Uterus (tissue), 3 donors: ENCODE measurements at regions not wholly inside any gene's neighbourhood (a gene's known extent, or its start where the extent isn't known, plus 50 kb on each side); places are given as distances from the start of the nearest gene placed in this dataset.

Experiments used
- DNase-seq, 2 donors: peaks; one replicate each; pipeline ENCODE4 v3.0.0-alpha.2; 2019 to 2020
- H3K27ac ChIP-seq, 2 donors: fragments of 200-600 bp; sonication (generic); 1 replicate in 1 of 2; 2 replicates in 1 of 2; pipeline ENCODE4 v1.5.1; 2016 to 2018
- H3K27me3 ChIP-seq, 2 donors: fragments of 200-600 bp; sonication (generic); one replicate each; pipeline ENCODE4 v1.5.1; 2018 to 2019; ENCODE audit warnings: control low read depth in 1 of 2
- H3K36me3 ChIP-seq, 2 donors: fragments of 200-600 bp; sonication (generic); one replicate each; pipeline ENCODE4 v1.5.1; 2019; ENCODE audit warnings: control low read depth in 1 of 2
- H3K4me1 ChIP-seq, 2 donors: fragments of 200-600 bp; sonication (generic); one replicate each; pipeline ENCODE4 v1.5.1; 2018 to 2019; ENCODE audit warnings: control low read depth in 1 of 2
- H3K4me3 ChIP-seq, 2 donors: fragments of 200-600 bp; sonication (generic); 1 replicate in 1 of 2; 2 replicates in 1 of 2; pipeline ENCODE4 v1.5.1; 2018 to 2019; ENCODE audit warnings: mild to moderate bottlenecking in 1 of 2
- H3K9me3 ChIP-seq, 2 donors: fragments of 200-600 bp; sonication (generic); one replicate each; pipeline ENCODE4 v1.5.1; 2019; ENCODE audit warnings: control low read depth in 1 of 2
- CTCF ChIP-seq, 4 experiments: fragments of 200-600 bp in 2 of 4; fragments of 450-650 bp in 2 of 4; sonication (generic) in 2 of 4; IDR thresholded peaks; one replicate each; pipeline ENCODE4 v1.5.1; 2016 to 2019; ENCODE audit warnings: antibody characterized with exemption in 4 of 4, mild to moderate bottlenecking in 2 of 4, moderate library complexity in 1 of 4
- POLR2A ChIP-seq, 2 donors: fragments of 450-650 bp; IDR thresholded peaks; one replicate each; pipeline ENCODE4 v1.6.1; 2016; ENCODE audit warnings: antibody characterized with exemption in 2 of 2, mild to moderate bottlenecking in 1 of 2, moderate library complexity in 1 of 2
- intact Hi-C: fragments of 100-400 bp; cut with DNase I; formaldehyde crosslinking; loops from one replicate; pipeline ENCODE4 v1.15.1; 2023; ENCODE audit warnings: low total_unique reads
- donor health status: DM: yes; HTN: yes; CAD: no.

- Histone ChIP-seq H3K27ac (no peak overlapping the region), H3K36me3 (no peaks in the 10 kb centered on the region), H3K4me3 (no peak overlapping the region), H3K4me1 (no peaks in the 10 kb centered on the region), H3K27me3 (no peaks in the 10 kb centered on the region), H3K9me3 (no peaks in the 10 kb centered on the region)
- intact Hi-C loops, result no loop called here
- DNase-seq, result no peak
- TF ChIP-seq POLR2A (IDR thresholded peaks at IDR 0.05), result no peak
These were observed 80.4 kb upstream of the ZBTB20 start for GRCh38 chr3:115227461-115227860.

- Histone ChIP-seq H3K36me3 (no peaks in the 10 kb centered on the region), H3K4me3 (no peak overlapping the region), H3K27me3 (no peaks in the 10 kb centered on the region), H3K4me1 (no peaks in the 10 kb centered on the region), H3K9me3 (no peaks in the 10 kb centered on the region), H3K27ac (no peak overlapping the region)
- no peak for DNase-seq
- TF ChIP-seq CTCF (IDR thresholded peaks at IDR 0.05) (no peak), POLR2A (IDR thresholded peaks at IDR 0.05) (no peak)
- intact Hi-C loops, result no loop called here
These were observed 81.2 kb upstream of the ZBTB20 start for GRCh38 chr3:115228266-115228665.

GRCh38 chr3:115232167-115232566, 85.1 kb upstream of the ZBTB20 start:
- H3K4me1 ChIP-seq, result no peaks in the 10 kb centered on the region
- no peak overlapping the region for H3K4me3 ChIP-seq
- TF ChIP-seq POLR2A (IDR thresholded peaks at IDR 0.05) (no peak), CTCF (IDR thresholded peaks at IDR 0.05) (no peak)
- H3K27ac ChIP-seq, result no peak overlapping the region
- H3K36me3 ChIP-seq, result no peaks in the 10 kb centered on the region
- no peak for DNase-seq
- intact Hi-C loops, result no loop called here
- no peaks in the 10 kb centered on the region for H3K27me3 ChIP-seq
- H3K9me3 ChIP-seq, result no peaks in the 10 kb centered on the region

- no peaks in the 10 kb centered on the region for H3K9me3 ChIP-seq
- no peak overlapping the region for H3K27ac ChIP-seq
- H3K4me3 ChIP-seq, result no peak overlapping the region
- no peaks in the 10 kb centered on the region for H3K27me3 ChIP-seq
- intact Hi-C loops, result no loop called here
- TF ChIP-seq CTCF (IDR thresholded peaks at IDR 0.05), result no peak
- TF ChIP-seq POLR2A (IDR thresholded peaks at IDR 0.05), result no peak
- H3K4me1 ChIP-seq, result no peaks in the 10 kb centered on the region
- no peaks in the 10 kb centered on the region for H3K36me3 ChIP-seq
- no peak for DNase-seq
These were observed 85.9 kb upstream of the ZBTB20 start for GRCh38 chr3:115233021-115233420.

- TF ChIP-seq CTCF (IDR thresholded peaks at IDR 0.05) (no peak), POLR2A (IDR thresholded peaks at IDR 0.05) (no peak)
- H3K27ac ChIP-seq, result no peak overlapping the region
- H3K4me1 ChIP-seq, result no peaks in the 10 kb centered on the region
- H3K36me3 ChIP-seq, result no peaks in the 10 kb centered on the region
- no peaks in the 10 kb centered on the region for H3K9me3 ChIP-seq
- intact Hi-C loops, result no loop called here
- no peaks in the 10 kb centered on the region for H3K27me3 ChIP-seq
- no peak overlapping the region for H3K4me3 ChIP-seq
- DNase-seq, result no peak
These were observed 89.4 kb upstream of the ZBTB20 start for GRCh38 chr3:115236496-115236895.

GRCh38 chr3:115239717-115240116, 92.6 kb upstream of the ZBTB20 start:
- TF ChIP-seq CTCF (IDR thresholded peaks at IDR 0.05), result no peak
- no peak for TF ChIP-seq POLR2A (IDR thresholded peaks at IDR 0.05)
- Histone ChIP-seq H3K9me3 (no peaks in the 10 kb centered on the region), H3K4me1 (no peaks in the 10 kb centered on the region), H3K36me3 (no peaks in the 10 kb centered on the region), H3K27ac (peak overlapping the region; percentile 6 to 9), H3K4me3 (no peak overlapping the region), H3K27me3 (no peaks in the 10 kb centered on the region)
- DNase-seq, result peak; percentile 52 to 62
- intact Hi-C loops, result no loop called here
